Endothelial cell of umbilical vein (primary cell): ENCODE measurements at regions not wholly inside any gene's neighbourhood (a gene's known extent, or its start where the extent isn't known, plus 50 kb on each side); places are given as distances from the start of the nearest gene placed in this dataset.

Experiments
- BruUV-seq: library from RNA; stranded (reverse); fragments of 400-500 nt; replicated peaks from 2 replicates; lab custom pipeline; 2021; lab: Mats Ljungman, UMichigan
- CTCF ChIA-PET: fragments of 300-600, 350-600 bp; sonication (Branson Sonifier 250); formaldehyde crosslinking; loops from one replicate; lab custom pipeline; 2021; ENCODE audit warnings: antibody characterized with exemption, inconsistent platforms; lab: Charles Lee
- POLR2A ChIA-PET: fragments of 300-600, 350-600 bp; sonication (Branson Sonifier 250); formaldehyde crosslinking; loops from one replicate; lab custom pipeline; 2021; ENCODE audit warnings: antibody characterized with exemption, inconsistent platforms; lab: Charles Lee
- DNase-seq: peaks from one replicate; pipeline ENCODE4 v3.0.0-alpha.2; 2011; ENCODE audit warnings: low read depth, low spot score
- FAIRE-seq: peaks from 2 replicates; lab custom pipeline; 2011; peaks lifted over from hg19 to GRCh38; lab: Jason Lieb, UNC
- H2AFZ ChIP-seq: 2 replicates; pipeline ENCODE4 v1.6.0; 2012; ENCODE audit warnings: low read depth, low read length, control low read depth, inconsistent platforms
- H3K27ac ChIP-seq: 2 replicates; pipeline ENCODE4 v1.5.1; 2011; ENCODE audit warnings: low read depth, mild to moderate bottlenecking, control low read depth, low read length, moderate library complexity; ENCODE audit not compliant: insufficient read depth
- H3K27me3 ChIP-seq, 2 experiments: 2 replicates each; pipeline versions ENCODE4 v1.6.0 to v1.6.1; 2011; ENCODE audit warnings: low read length in 2 of 2, mixed read lengths in 1 of 2; ENCODE audit not compliant: control insufficient read depth in 2 of 2, insufficient read depth in 2 of 2
- H3K36me3 ChIP-seq, 2 experiments: 2 replicates in 1 of 2; 3 replicates in 1 of 2; pipeline ENCODE4 v1.5.1; 2011; ENCODE audit warnings: low read length in 2 of 2, mild to moderate bottlenecking in 1 of 2, moderate library complexity in 1 of 2; ENCODE audit not compliant: control insufficient read depth in 2 of 2, insufficient read depth in 2 of 2; ENCODE audit errors: extremely low read depth in 1 of 2
- H3K4me1 ChIP-seq: 3 replicates; pipeline ENCODE4 v1.5.1; 2011; ENCODE audit warnings: mild to moderate bottlenecking, low read length; ENCODE audit not compliant: control insufficient read depth, insufficient read depth; ENCODE audit errors: extremely low read depth
- H3K4me2 ChIP-seq: 2 replicates; pipeline ENCODE4 v1.6.1; 2011; ENCODE audit warnings: low read length, control low read depth, mixed read lengths; ENCODE audit not compliant: insufficient read depth
- H3K4me3 ChIP-seq, 3 experiments: fragments of 200-600 bp in 1 of 3; sonication (generic), shearing (Covaris generic) in 1 of 3; replicated peaks in 1 of 3; 2 replicates each; pipeline ENCODE4 v1.5.1; 2011 to 2016; ENCODE audit warnings: control low read depth in 3 of 3, low read length in 3 of 3, mild to moderate bottlenecking in 2 of 3, inconsistent platforms in 1 of 3, low read depth in 1 of 3, moderate library complexity in 1 of 3; ENCODE audit not compliant: insufficient read depth in 1 of 3
- H3K79me2 ChIP-seq: 2 replicates; pipeline ENCODE4 v1.6.0; 2012; ENCODE audit warnings: low read length, inconsistent platforms; ENCODE audit not compliant: control insufficient read depth, insufficient read depth
- H3K9ac ChIP-seq: replicated peaks from 2 replicates; pipeline ENCODE3; 2011; ENCODE audit warnings: low read length, control low read depth; ENCODE audit not compliant: insufficient read depth; ENCODE audit errors: extremely low read depth
- H3K9me1 ChIP-seq: replicated peaks from 3 replicates; pipeline ENCODE4 v1.6.0; 2011; ENCODE audit warnings: mild to moderate bottlenecking, low read length; ENCODE audit not compliant: control insufficient read depth, insufficient read depth; ENCODE audit errors: extremely low read depth
- H3K9me3 ChIP-seq: replicated peaks from 2 replicates; pipeline ENCODE4 v1.5.1; 2012; ENCODE audit warnings: low read length, inconsistent platforms; ENCODE audit not compliant: control insufficient read depth, insufficient read depth
- H4K20me1 ChIP-seq: replicated peaks from 2 replicates; pipeline ENCODE3; 2011; ENCODE audit warnings: mild to moderate bottlenecking, low read length; ENCODE audit not compliant: control insufficient read depth, insufficient read depth; ENCODE audit errors: extremely low read depth
- EZH2 ChIP-seq: IDR thresholded peaks from 2 replicates; pipeline ENCODE4 v1.6.1; 2012; ENCODE audit warnings: borderline replicate concordance, low read depth, mild to moderate bottlenecking, moderate library complexity, low read length, inconsistent platforms; ENCODE audit not compliant: severe bottlenecking
- FOS ChIP-seq: IDR thresholded peaks from 2 replicates; pipeline ENCODE4 v1.6.1; 2011; ENCODE audit warnings: mild to moderate bottlenecking, low read length, moderate library complexity, borderline replicate concordance; ENCODE audit not compliant: insufficient read depth
- GATA2 ChIP-seq: IDR thresholded peaks from 2 replicates; pipeline ENCODE4 v1.7.0; 2011; ENCODE audit warnings: low read depth, mild to moderate bottlenecking, moderate library complexity, mixed read lengths, low read length; ENCODE audit not compliant: insufficient read length, insufficient read depth
- JUN ChIP-seq: IDR thresholded peaks from 2 replicates; pipeline ENCODE4 v1.6.1; 2011; ENCODE audit warnings: borderline replicate concordance, low read depth; ENCODE audit not compliant: insufficient read length, insufficient read depth
- MYC ChIP-seq: IDR thresholded peaks from one replicate; pipeline ENCODE4 v1.6.1; 2011; ENCODE audit warnings: mild to moderate bottlenecking, low read depth, low read length
- POLR2A ChIP-seq: IDR thresholded peaks from 2 replicates; pipeline ENCODE4 v1.6.1; 2012; ENCODE audit warnings: low read depth, mild to moderate bottlenecking, control low read depth, low read length
- POLR2AphosphoS5 ChIP-seq: IDR thresholded peaks from 2 replicates; pipeline ENCODE4 v1.6.1; 2012; ENCODE audit warnings: low read depth, mild to moderate bottlenecking, control low read depth, low read length, moderate library complexity; ENCODE audit not compliant: insufficient read depth
- dilution Hi-C: fragments of 300-500 bp; cut with MboI; formaldehyde crosslinking; loops from one replicate; pipeline ENCODE4 v1.15.0; 2019; ENCODE audit warnings: low sequenced_read_pairs; ENCODE audit not compliant: extremely low pct_ligation_motif_present
- intact Hi-C: fragments of 100-400 bp; cut with micrococcal nuclease; formaldehyde crosslinking; loops from one replicate; pipeline ENCODE4 v1.10.0; 2022
- TF ChIP-seq, protein P1 (sequence below), 2 donors: IDR thresholded peaks; 1 replicate in 1 of 2; 2 replicates in 1 of 2; pipeline ENCODE4 v1.5.1; 2011; ENCODE audit warnings: low read length in 2 of 2, mild to moderate bottlenecking in 2 of 2, moderate library complexity in 2 of 2, control low read depth in 1 of 2, inconsistent platforms in 1 of 2, low read depth in 1 of 2; ENCODE audit not compliant: insufficient read depth in 1 of 2; ENCODE audit errors: extremely low read depth in 1 of 2
- TF ChIP-seq, protein P2 (sequence below): IDR thresholded peaks from 2 replicates; pipeline ENCODE4 v1.6.1; 2011; ENCODE audit not compliant: insufficient read depth, insufficient read length

DNA sequence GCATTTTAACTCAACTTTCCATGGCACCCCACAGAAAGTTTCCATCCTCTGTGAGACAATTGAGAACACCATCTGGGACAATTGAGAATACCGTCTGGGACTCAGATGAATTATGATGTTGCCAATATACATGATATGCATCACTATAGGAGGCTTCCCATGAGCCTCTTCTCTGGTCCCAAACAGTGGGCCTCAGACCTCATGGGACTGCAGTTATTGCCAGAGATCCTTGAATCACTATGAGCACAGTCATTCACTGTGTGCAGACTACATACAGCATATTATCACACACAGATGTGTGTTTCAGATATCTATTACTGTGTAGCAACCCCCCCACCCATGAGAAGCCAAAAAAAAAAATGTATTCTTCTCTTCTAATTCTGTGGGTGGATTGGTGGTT is 134.4 kb downstream of the GXYLT1 start:
- Histone ChIP-seq H3K27ac (no peak overlapping the region), H3K79me2 (no peaks in the 10 kb centered on the region), H3K4me2 (no peak overlapping the region), H3K27me3 (peaks cover 0 to 1% of the 10 kb centered on the region in 2 experiments), H3K4me1 (no peaks in the 10 kb centered on the region), H2AFZ (no peak overlapping the region), H3K4me3 (no peak overlapping the region), H4K20me1 (no peaks in the 10 kb centered on the region), H3K36me3 (no peaks in the 10 kb centered on the region), H3K9me1 (no peaks in the 10 kb centered on the region), H3K9ac (no peak overlapping the region), H3K9me3 (no peaks in the 10 kb centered on the region)
- no TSS peak for BruUV-seq
- POLR2A ChIA-PET: no interaction called here
- DNase-seq: no peak
- no peak for FAIRE-seq
- CTCF ChIA-PET: no interaction called here
- dilution Hi-C loops: no loop called here
- intact Hi-C loops: no loop called here
- no peak for TF ChIP-seq MYC
- no peak for TF ChIP-seq JUN
- TF ChIP-seq GATA2: no peak
- TF ChIP-seq POLR2A: no peak
- TF ChIP-seq EZH2: no peak
- TF ChIP-seq FOS: no peak
- no peak for TF ChIP-seq POLR2AphosphoS5
- TF ChIP-seq, protein P1, sequence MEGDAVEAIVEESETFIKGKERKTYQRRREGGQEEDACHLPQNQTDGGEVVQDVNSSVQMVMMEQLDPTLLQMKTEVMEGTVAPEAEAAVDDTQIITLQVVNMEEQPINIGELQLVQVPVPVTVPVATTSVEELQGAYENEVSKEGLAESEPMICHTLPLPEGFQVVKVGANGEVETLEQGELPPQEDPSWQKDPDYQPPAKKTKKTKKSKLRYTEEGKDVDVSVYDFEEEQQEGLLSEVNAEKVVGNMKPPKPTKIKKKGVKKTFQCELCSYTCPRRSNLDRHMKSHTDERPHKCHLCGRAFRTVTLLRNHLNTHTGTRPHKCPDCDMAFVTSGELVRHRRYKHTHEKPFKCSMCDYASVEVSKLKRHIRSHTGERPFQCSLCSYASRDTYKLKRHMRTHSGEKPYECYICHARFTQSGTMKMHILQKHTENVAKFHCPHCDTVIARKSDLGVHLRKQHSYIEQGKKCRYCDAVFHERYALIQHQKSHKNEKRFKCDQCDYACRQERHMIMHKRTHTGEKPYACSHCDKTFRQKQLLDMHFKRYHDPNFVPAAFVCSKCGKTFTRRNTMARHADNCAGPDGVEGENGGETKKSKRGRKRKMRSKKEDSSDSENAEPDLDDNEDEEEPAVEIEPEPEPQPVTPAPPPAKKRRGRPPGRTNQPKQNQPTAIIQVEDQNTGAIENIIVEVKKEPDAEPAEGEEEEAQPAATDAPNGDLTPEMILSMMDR (IDR thresholded peaks at IDR 0.05; ENCODE audit: extremely low read depth in 1 of 2, insufficient read depth in 1 of 2, low read depth in 1 of 2, low read length in 2 of 2): no peak
- TF ChIP-seq, protein P2, sequence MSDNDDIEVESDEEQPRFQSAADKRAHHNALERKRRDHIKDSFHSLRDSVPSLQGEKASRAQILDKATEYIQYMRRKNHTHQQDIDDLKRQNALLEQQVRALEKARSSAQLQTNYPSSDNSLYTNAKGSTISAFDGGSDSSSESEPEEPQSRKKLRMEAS: no peak
